GM12878 (cell line): ENCODE measurements at regions not wholly inside any gene's neighbourhood (a gene's known extent, or its start where the extent isn't known, plus 50 kb on each side); places are given as distances from the start of the nearest gene placed in this dataset.

Experiments used
- BCL11A ChIP-seq: IDR thresholded peaks from 2 replicates; pipeline ENCODE4 v1.6.1; 2011; ENCODE audit warnings: low read depth, low read length
- CTCF ChIP-seq, 3 experiments: IDR thresholded peaks in 2 of 3; conservative IDR thresholded peaks in 1 of 3; 2 replicates each; pipeline ENCODE4 v1.5.1; 2011; ENCODE audit warnings: low read depth in 3 of 3, low read length in 3 of 3, mild to moderate bottlenecking in 3 of 3, control low read depth in 2 of 3, moderate library complexity in 2 of 3, inconsistent platforms in 1 of 3, mixed read lengths in 1 of 3; ENCODE audit not compliant: control insufficient read depth in 2 of 3, insufficient read depth in 1 of 3; ENCODE audit errors: extremely low read depth in 1 of 3
- CUX1 ChIP-seq: IDR thresholded peaks from 2 replicates; pipeline ENCODE4 v1.6.1; 2012; ENCODE audit warnings: improper control_type of control experiment, low read depth, low read length; ENCODE audit not compliant: insufficient replicate concordance
- ELK1 ChIP-seq: IDR thresholded peaks from 2 replicates; pipeline ENCODE4 v1.6.1; 2012; ENCODE audit warnings: low read depth, low read length, improper control_type of control experiment
- EZH2 ChIP-seq: IDR thresholded peaks from 2 replicates; pipeline ENCODE4 v1.6.1; 2012; ENCODE audit warnings: low read depth, mild to moderate bottlenecking, control low read depth, inconsistent platforms, low read length, borderline replicate concordance; ENCODE audit not compliant: control insufficient read depth
- MAX ChIP-seq: IDR thresholded peaks from 2 replicates; pipeline ENCODE4 v1.6.1; 2012; ENCODE audit warnings: low read depth, low read length, improper control_type of control experiment
- MEF2A ChIP-seq: IDR thresholded peaks from 2 replicates; pipeline ENCODE4 v1.6.1; 2011; ENCODE audit warnings: low read depth, mild to moderate bottlenecking, low read length, moderate library complexity; ENCODE audit not compliant: insufficient read depth
- PAX8 ChIP-seq: fragments of 450-650 bp; IDR thresholded peaks from 2 replicates; pipeline ENCODE4 v1.6.1; 2017; ENCODE audit warnings: mild to moderate bottlenecking, moderate library complexity
- POLR2A ChIP-seq: IDR thresholded peaks from 2 replicates; pipeline ENCODE4 v1.6.1; 2011; ENCODE audit warnings: low read depth, mild to moderate bottlenecking, low read length
- POLR2AphosphoS5 ChIP-seq: IDR thresholded peaks from 2 replicates; pipeline ENCODE4 v1.6.1; 2011; ENCODE audit warnings: mild to moderate bottlenecking, low read length, inconsistent platforms
- REST ChIP-seq: IDR thresholded peaks from 2 replicates; pipeline ENCODE4 v1.6.1; 2012; ENCODE audit warnings: mild to moderate bottlenecking, low read depth, low read length
- SIX5 ChIP-seq: IDR thresholded peaks from 2 replicates; pipeline ENCODE4 v1.6.1; 2011; ENCODE audit warnings: mild to moderate bottlenecking, low read depth, low read length, moderate library complexity; ENCODE audit not compliant: severe bottlenecking
- TCF12 ChIP-seq: IDR thresholded peaks from 2 replicates; pipeline ENCODE4 v1.6.1; 2011; ENCODE audit warnings: low read depth, mild to moderate bottlenecking, low read length
- ZNF274 ChIP-seq: IDR thresholded peaks from one replicate; pipeline ENCODE4 v1.8.0; 2011; ENCODE audit not compliant: insufficient read length, insufficient read depth

- TF ChIP-seq TCF12 (no peak), POLR2A (no peak), CUX1 (no peak), MEF2A (no peak), POLR2AphosphoS5 (no peak), EZH2 (no peak), SIX5 (no peak), CTCF (IDR thresholded peaks at IDR 0.05 in 2 of 3, conservative IDR thresholded peaks at IDR 0.05 in 1 of 3; ENCODE audit: control insufficient read depth in 2 of 3, extremely low read depth in 1 of 3, insufficient read depth in 1 of 3, low read depth in 3 of 3, low read length in 3 of 3) (no peak), PAX8 (no peak), MAX (no peak), BCL11A (no peak), ELK1 (no peak), REST (no peak), ZNF274 (no peak)
Measured at GRCh38 chr2:146916914-146917313, 927.9 kb upstream of the ACVR2A start.
